GM12878 (cell line): ENCODE measurements at regions not wholly inside any gene's neighbourhood (a gene's known extent, or its start where the extent isn't known, plus 50 kb on each side); places are given as distances from the start of the nearest gene placed in this dataset.

Source experiments
- BACH1 ChIP-seq: fragments of 450-650 bp; IDR thresholded peaks from 2 replicates; pipeline ENCODE4 v1.6.1; 2017; ENCODE audit warnings: mild to moderate bottlenecking, borderline replicate concordance
- IKZF1 ChIP-seq: fragments of 450-650 bp; conservative IDR thresholded peaks from 2 replicates; pipeline ENCODE4 v1.6.1; 2017; ENCODE audit warnings: antibody characterized with exemption, mild to moderate bottlenecking
- PAX8 ChIP-seq: fragments of 450-650 bp; IDR thresholded peaks from 2 replicates; pipeline ENCODE4 v1.6.1; 2017; ENCODE audit warnings: mild to moderate bottlenecking, moderate library complexity
- POLR2A ChIP-seq: IDR thresholded peaks from 2 replicates; pipeline ENCODE4 v1.6.1; 2011; ENCODE audit warnings: low read depth, mild to moderate bottlenecking, low read length
- TAF1 ChIP-seq: IDR thresholded peaks from 2 replicates; pipeline ENCODE4 v1.6.1; 2011; ENCODE audit warnings: mild to moderate bottlenecking, low read depth, low read length, borderline replicate concordance
- ZZZ3 ChIP-seq: IDR thresholded peaks from 2 replicates; pipeline ENCODE4 v1.6.1; 2011; ENCODE audit warnings: low read depth; ENCODE audit not compliant: control insufficient read depth, insufficient read length
- TF ChIP-seq, protein P1 (sequence below), 3 experiments: IDR thresholded peaks in 2 of 3; conservative IDR thresholded peaks in 1 of 3; 2 replicates each; pipeline ENCODE4 v1.5.1; 2011; ENCODE audit warnings: low read depth in 3 of 3, low read length in 3 of 3, mild to moderate bottlenecking in 3 of 3, control low read depth in 2 of 3, moderate library complexity in 2 of 3, inconsistent platforms in 1 of 3, mixed read lengths in 1 of 3; ENCODE audit not compliant: control insufficient read depth in 2 of 3, insufficient read depth in 1 of 3; ENCODE audit errors: extremely low read depth in 1 of 3

- TF ChIP-seq TAF1: no peak
- TF ChIP-seq POLR2A: no peak
- TF ChIP-seq, protein P1, sequence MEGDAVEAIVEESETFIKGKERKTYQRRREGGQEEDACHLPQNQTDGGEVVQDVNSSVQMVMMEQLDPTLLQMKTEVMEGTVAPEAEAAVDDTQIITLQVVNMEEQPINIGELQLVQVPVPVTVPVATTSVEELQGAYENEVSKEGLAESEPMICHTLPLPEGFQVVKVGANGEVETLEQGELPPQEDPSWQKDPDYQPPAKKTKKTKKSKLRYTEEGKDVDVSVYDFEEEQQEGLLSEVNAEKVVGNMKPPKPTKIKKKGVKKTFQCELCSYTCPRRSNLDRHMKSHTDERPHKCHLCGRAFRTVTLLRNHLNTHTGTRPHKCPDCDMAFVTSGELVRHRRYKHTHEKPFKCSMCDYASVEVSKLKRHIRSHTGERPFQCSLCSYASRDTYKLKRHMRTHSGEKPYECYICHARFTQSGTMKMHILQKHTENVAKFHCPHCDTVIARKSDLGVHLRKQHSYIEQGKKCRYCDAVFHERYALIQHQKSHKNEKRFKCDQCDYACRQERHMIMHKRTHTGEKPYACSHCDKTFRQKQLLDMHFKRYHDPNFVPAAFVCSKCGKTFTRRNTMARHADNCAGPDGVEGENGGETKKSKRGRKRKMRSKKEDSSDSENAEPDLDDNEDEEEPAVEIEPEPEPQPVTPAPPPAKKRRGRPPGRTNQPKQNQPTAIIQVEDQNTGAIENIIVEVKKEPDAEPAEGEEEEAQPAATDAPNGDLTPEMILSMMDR (IDR thresholded peaks at IDR 0.05 in 2 of 3, conservative IDR thresholded peaks at IDR 0.05 in 1 of 3; ENCODE audit: control insufficient read depth in 2 of 3, extremely low read depth in 1 of 3, insufficient read depth in 1 of 3, low read depth in 3 of 3, low read length in 3 of 3): no peak
- TF ChIP-seq IKZF1: no peak
- no peak for TF ChIP-seq PAX8
- TF ChIP-seq ZZZ3: no peak
- no peak for TF ChIP-seq BACH1
Observed at GRCh38 chr18:60732143-60732542, 359.6 kb upstream of the MC4R start.
